H9 (cell line): ENCODE measurements at regions not wholly inside any gene's neighbourhood (a gene's known extent, or its start where the extent isn't known, plus 50 kb on each side); places are given as distances from the start of the nearest gene placed in this dataset.

Source experiments
- DNase-seq: peaks from one replicate; pipeline ENCODE4 v3.0.0-alpha.2; 2017
- H2AFZ ChIP-seq: one replicate; pipeline ENCODE4 v1.6.1; 2013; ENCODE audit warnings: mild to moderate bottlenecking, low read length, control low read depth, moderate library complexity
- H2AK5ac ChIP-seq: 2 replicates; pipeline ENCODE4 v1.6.1; 2013; ENCODE audit warnings: low read length, control low read depth, mixed read lengths; ENCODE audit not compliant: insufficient read length
- H2BK120ac ChIP-seq: one replicate; pipeline ENCODE4 v1.6.1; 2013; ENCODE audit warnings: low read depth, mild to moderate bottlenecking, low read length, control low read depth, inconsistent platforms; ENCODE audit not compliant: poor library complexity, severe bottlenecking
- H2BK12ac ChIP-seq: 2 replicates; pipeline ENCODE4 v1.6.1; 2013; ENCODE audit warnings: low read length, control low read depth, mixed read lengths, low read depth; ENCODE audit not compliant: insufficient read length
- H2BK15ac ChIP-seq: 2 replicates; pipeline ENCODE4 v1.6.1; 2013; ENCODE audit warnings: low read depth, low read length, control low read depth
- H2BK20ac ChIP-seq: one replicate; pipeline ENCODE4 v1.6.1; 2013; ENCODE audit warnings: low read depth, mild to moderate bottlenecking, low read length, control low read depth, inconsistent platforms; ENCODE audit not compliant: poor library complexity, severe bottlenecking
- H2BK5ac ChIP-seq: 2 replicates; pipeline ENCODE4 v1.6.1; 2013; ENCODE audit warnings: low read length, control low read depth, mixed read lengths; ENCODE audit not compliant: insufficient read length
- H3K14ac ChIP-seq: 2 replicates; pipeline ENCODE4 v1.6.1; 2013; ENCODE audit warnings: low read length, control low read depth; ENCODE audit not compliant: insufficient read depth
- H3K18ac ChIP-seq: 2 replicates; pipeline ENCODE4 v1.6.1; 2013; ENCODE audit warnings: low read depth, mild to moderate bottlenecking, mixed read lengths, low read length, control low read depth; ENCODE audit not compliant: insufficient read length
- H3K23ac ChIP-seq: 2 replicates; pipeline ENCODE4 v1.6.1; 2013; ENCODE audit warnings: low read length, control low read depth, mixed read lengths, low read depth; ENCODE audit not compliant: insufficient read length
- H3K23me2 ChIP-seq: 2 replicates; pipeline ENCODE4 v1.6.1; 2013; ENCODE audit warnings: low read depth, mild to moderate bottlenecking, mixed read lengths, low read length, control low read depth; ENCODE audit not compliant: insufficient read length, poor library complexity, severe bottlenecking
- H3K27ac ChIP-seq: 2 replicates; pipeline ENCODE4 v1.5.1; 2013; ENCODE audit warnings: low read length, control low read depth, mixed read lengths, low read depth; ENCODE audit not compliant: insufficient read length
- H3K27me3 ChIP-seq: 2 replicates; pipeline ENCODE4 v1.6.1; 2013; ENCODE audit warnings: low read length, control low read depth, inconsistent platforms; ENCODE audit not compliant: insufficient read depth
- H3K4ac ChIP-seq: 2 replicates; pipeline ENCODE4 v1.6.1; 2013; ENCODE audit warnings: low read depth, mild to moderate bottlenecking, control low read depth, inconsistent platforms, low read length, moderate library complexity
- H3K4me1 ChIP-seq: 2 replicates; pipeline ENCODE4 v1.6.1; 2013; ENCODE audit warnings: low read length, control low read depth, inconsistent platforms; ENCODE audit not compliant: insufficient read depth
- H3K4me2 ChIP-seq: 2 replicates; pipeline ENCODE4 v1.6.1; 2013; ENCODE audit warnings: low read length, control low read depth, mixed read lengths; ENCODE audit not compliant: insufficient read length, insufficient read depth
- H3K56ac ChIP-seq: 2 replicates; pipeline ENCODE4 v1.6.1; 2013; ENCODE audit warnings: low read depth, mild to moderate bottlenecking, mixed read lengths, low read length, control low read depth; ENCODE audit not compliant: insufficient read length
- H3K79me1 ChIP-seq: 2 replicates; pipeline ENCODE4 v1.6.1; 2013; ENCODE audit warnings: low read depth, mild to moderate bottlenecking, moderate library complexity, low read length, control low read depth, inconsistent platforms; ENCODE audit not compliant: insufficient read depth, poor library complexity, severe bottlenecking
- H3K79me2 ChIP-seq: 2 replicates; pipeline ENCODE4 v1.6.1; 2013; ENCODE audit warnings: low read length, control low read depth, inconsistent platforms; ENCODE audit not compliant: insufficient read depth
- H3K9ac ChIP-seq: 2 replicates; pipeline ENCODE4 v1.6.1; 2013; ENCODE audit warnings: low read length, control low read depth, mixed read lengths; ENCODE audit not compliant: insufficient read length; ENCODE audit errors: extremely low read depth
- H3K9me3 ChIP-seq: one replicate; pipeline ENCODE4 v1.6.1; 2013; ENCODE audit warnings: low read depth, low read length, inconsistent platforms; ENCODE audit not compliant: control insufficient read depth
- H3T11ph ChIP-seq: one replicate; pipeline ENCODE4 v1.6.1; 2013; ENCODE audit warnings: mild to moderate bottlenecking, low read length, control low read depth, inconsistent platforms
- H4K20me1 ChIP-seq: one replicate; pipeline ENCODE4 v1.6.1; 2013; ENCODE audit not compliant: control insufficient read depth, insufficient read length, insufficient read depth
- H4K5ac ChIP-seq: 2 replicates; pipeline ENCODE4 v1.6.1; 2013; ENCODE audit warnings: low read depth, mild to moderate bottlenecking, mixed read lengths, low read length, control low read depth; ENCODE audit not compliant: insufficient read length
- H4K8ac ChIP-seq: replicated peaks from 2 replicates; pipeline ENCODE4 v1.6.1; 2013; ENCODE audit warnings: low read length, control low read depth, mixed read lengths, low read depth; ENCODE audit not compliant: insufficient read length
- H4K91ac ChIP-seq: 2 replicates; pipeline ENCODE4 v1.6.1; 2013; ENCODE audit warnings: low read depth, mild to moderate bottlenecking, moderate library complexity, mixed read lengths, low read length, control low read depth; ENCODE audit not compliant: insufficient read length
- H3K27ac Mint-ChIP-seq, 3 experiments: 2 replicates in 2 of 3; 3 replicates in 1 of 3; pipeline ENCODE4 v1.8.0; 2020 to 2021; ENCODE audit warnings: mixed read lengths in 3 of 3, mild to moderate bottlenecking in 1 of 3, moderate library complexity in 1 of 3
- H3K27me3 Mint-ChIP-seq: 2 replicates; pipeline ENCODE4 v1.8.0; 2021; ENCODE audit warnings: low read depth, mild to moderate bottlenecking, moderate library complexity, mixed read lengths
- H3K36me3 Mint-ChIP-seq, 3 experiments: 2 replicates in 2 of 3; 3 replicates in 1 of 3; pipeline ENCODE4 v1.8.0; 2020 to 2021; ENCODE audit warnings: low read depth in 3 of 3, mixed read lengths in 3 of 3; ENCODE audit not compliant: insufficient read depth in 1 of 3
- H3K4me1 Mint-ChIP-seq, 2 experiments: 2 replicates each; pipeline ENCODE4 v1.8.0; 2020; ENCODE audit warnings: mixed read lengths in 2 of 2
- H3K4me3 Mint-ChIP-seq, 2 experiments: 2 replicates in 1 of 2; 3 replicates in 1 of 2; pipeline ENCODE4 v1.8.0; 2020 to 2021; ENCODE audit warnings: mild to moderate bottlenecking in 2 of 2, mixed read lengths in 2 of 2, moderate library complexity in 1 of 2
- H3K9me3 Mint-ChIP-seq, 2 experiments: 2 replicates in 1 of 2; 3 replicates in 1 of 2; pipeline ENCODE4 v1.8.0; 2020; ENCODE audit warnings: mild to moderate bottlenecking in 2 of 2, mixed read lengths in 2 of 2, moderate library complexity in 1 of 2
- WGBS: extraction: QIAGEN DNeasy Blood & Tissue Kit; methylation state at CpG from one replicate; pipeline ENCODE4 v1.1.7; 2013; ENCODE audit warnings: missing lambda C conversion rate, low lambda C conversion rate, mixed read lengths; ENCODE audit not compliant: insufficient read length; ENCODE audit errors: extremely low coverage; 5-methylcytosine and 5-hydroxymethylcytosine counted together
- TF ChIP-seq, protein P1 (sequence below): fragments of 200-600 bp; sonication (generic); conservative IDR thresholded peaks from 3 replicates; pipeline ENCODE4 v1.8.0; 2021; ENCODE audit warnings: antibody characterized with exemption, mild to moderate bottlenecking

DNA sequence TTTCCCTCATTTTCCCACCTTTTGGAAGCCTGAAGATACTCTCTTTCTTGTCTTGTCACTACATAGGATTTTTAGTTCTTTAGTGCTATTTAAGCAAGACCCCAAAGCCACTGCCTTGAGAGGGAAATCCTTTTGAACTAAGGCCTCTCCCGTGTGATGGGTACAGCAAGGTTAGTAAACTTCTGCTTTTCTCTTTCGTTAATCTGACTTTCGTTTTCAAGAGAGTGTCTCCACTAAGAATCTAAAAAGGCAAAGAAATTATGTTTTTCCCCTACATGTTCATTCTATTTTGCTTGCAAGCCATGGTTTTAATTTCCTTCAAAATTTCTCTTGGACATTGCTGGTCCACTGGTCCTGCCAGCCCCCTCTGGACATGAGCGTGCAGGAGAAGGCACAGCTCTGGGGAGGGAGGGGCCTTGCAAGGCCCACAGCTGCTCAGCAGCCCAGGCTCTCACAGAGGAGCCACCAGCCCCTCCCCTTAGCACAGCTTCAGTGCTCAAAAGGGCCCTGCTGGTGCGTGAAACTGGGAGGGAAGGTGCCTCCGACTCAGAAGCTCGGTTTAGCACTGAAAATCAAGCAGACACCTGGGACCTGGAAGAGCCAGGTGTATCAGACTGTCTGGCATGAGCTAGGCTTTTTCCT lies 210.9 kb upstream of the GALNT2 start:
- Histone ChIP-seq H3K9ac (no peak overlapping the region), H3K23me2 (no peaks in the 10 kb centered on the region), H2BK12ac (no peak overlapping the region), H4K5ac (no peak overlapping the region), H2BK120ac (no peak overlapping the region), H3K27me3 (no peaks in the 10 kb centered on the region), H3K56ac (no peak overlapping the region), H3K4me2 (no peak overlapping the region), H2BK20ac (no peak overlapping the region), H3K9me3 (no peaks in the 10 kb centered on the region), H2AFZ (no peak overlapping the region), H4K8ac (no peak overlapping the region), H3K79me2 (no peaks in the 10 kb centered on the region), H3K79me1 (no peaks in the 10 kb centered on the region), H3K18ac (no peak overlapping the region), H3K23ac (no peak overlapping the region), H2BK15ac (no peak overlapping the region), H3K4ac (no peak overlapping the region), H3T11ph (no peak overlapping the region), H2BK5ac (no peak overlapping the region), H3K14ac (no peak overlapping the region), H2AK5ac (no peak overlapping the region), H3K27ac (no peak overlapping the region), H3K4me1 (0 out of 2 replicates have a peak, but pooled peaks cover under 1% of the 10 kb centered on the region), H4K91ac (no peak overlapping the region), H4K20me1 (no peaks in the 10 kb centered on the region)
- DNase-seq, result no peak
- Mint-ChIP-seq H3K27me3 (peaks cover 3% of the 10 kb centered on the region), H3K36me3 (no peaks in the 10 kb centered on the region), H3K4me1 (peaks cover 12 to 15% of the 10 kb centered on the region in 2 experiments), H3K9me3 (no peaks in the 10 kb centered on the region), H3K27ac (no peak overlapping the region), H3K4me3 (no peak overlapping the region)
- TF ChIP-seq, protein P1, sequence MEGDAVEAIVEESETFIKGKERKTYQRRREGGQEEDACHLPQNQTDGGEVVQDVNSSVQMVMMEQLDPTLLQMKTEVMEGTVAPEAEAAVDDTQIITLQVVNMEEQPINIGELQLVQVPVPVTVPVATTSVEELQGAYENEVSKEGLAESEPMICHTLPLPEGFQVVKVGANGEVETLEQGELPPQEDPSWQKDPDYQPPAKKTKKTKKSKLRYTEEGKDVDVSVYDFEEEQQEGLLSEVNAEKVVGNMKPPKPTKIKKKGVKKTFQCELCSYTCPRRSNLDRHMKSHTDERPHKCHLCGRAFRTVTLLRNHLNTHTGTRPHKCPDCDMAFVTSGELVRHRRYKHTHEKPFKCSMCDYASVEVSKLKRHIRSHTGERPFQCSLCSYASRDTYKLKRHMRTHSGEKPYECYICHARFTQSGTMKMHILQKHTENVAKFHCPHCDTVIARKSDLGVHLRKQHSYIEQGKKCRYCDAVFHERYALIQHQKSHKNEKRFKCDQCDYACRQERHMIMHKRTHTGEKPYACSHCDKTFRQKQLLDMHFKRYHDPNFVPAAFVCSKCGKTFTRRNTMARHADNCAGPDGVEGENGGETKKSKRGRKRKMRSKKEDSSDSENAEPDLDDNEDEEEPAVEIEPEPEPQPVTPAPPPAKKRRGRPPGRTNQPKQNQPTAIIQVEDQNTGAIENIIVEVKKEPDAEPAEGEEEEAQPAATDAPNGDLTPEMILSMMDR, result no peak
- no CpG with 5 or more reads among the region's 7 CpGs for WGBS
